ENCODE measurements at regions not wholly inside any gene's neighbourhood (a gene's known extent, or its start where the extent isn't known, plus 50 kb on each side); places are given as distances from the start of the nearest gene placed in this dataset.

- TF ChIP-seq CTCF (IDR thresholded peaks at IDR 0.05) (no peak), POLR2AphosphoS5 (IDR thresholded peaks at IDR 0.05; ENCODE audit: insufficient read depth in 1 of 2, low read depth in 1 of 2) (no peak)
Observed at GRCh38 chr7:114787556-114787955, 134.3 kb upstream of the MDFIC start.

Measured in vagina (tissue), 2 donors.